Mammary epithelial cell (primary cell): ENCODE measurements at regions not wholly inside any gene's neighbourhood (a gene's known extent, or its start where the extent isn't known, plus 50 kb on each side); places are given as distances from the start of the nearest gene placed in this dataset.

Source experiments
- CTCF ChIP-seq, 2 donors: IDR thresholded peaks in 1 of 2; conservative IDR thresholded peaks in 1 of 2; 2 replicates each; pipeline ENCODE4 v1.5.1; 2011 to 2012; ENCODE audit warnings: inconsistent platforms in 2 of 2, low read length in 2 of 2, mild to moderate bottlenecking in 2 of 2, control low read depth in 1 of 2, low read depth in 1 of 2; ENCODE audit not compliant: insufficient read depth in 1 of 2; ENCODE audit errors: extremely low read depth in 1 of 2
- EZH2 ChIP-seq: IDR thresholded peaks from 2 replicates; pipeline ENCODE4 v1.6.1; 2012; ENCODE audit warnings: low read length, inconsistent platforms, borderline replicate concordance

- TF ChIP-seq CTCF (conservative IDR thresholded peaks at IDR 0.05 in 1 of 2, IDR thresholded peaks at IDR 0.05 in 1 of 2; ENCODE audit: extremely low read depth in 1 of 2, insufficient read depth in 1 of 2, low read depth in 1 of 2, low read length in 2 of 2) (no peak), EZH2 (no peak)
These were observed 2032.8 kb downstream of the PCDH7 start for GRCh38 chr4:32752962-32753361.
